Upper lobe of left lung (tissue), 6 donors: ENCODE measurements at regions not wholly inside any gene's neighbourhood (a gene's known extent, or its start where the extent isn't known, plus 50 kb on each side); places are given as distances from the start of the nearest gene placed in this dataset.

Experiments used
- ATAC-seq, 2 donors: fragments of 200-7000 bp; cut with Tn5 transposase; one replicate each; pipeline ENCODE4 v1.9.1; 2022; ENCODE audit warnings: mild to moderate bottlenecking in 2 of 2, moderate library complexity in 2 of 2; ENCODE audit not compliant: low FRiP score in 2 of 2
- DNase-seq, 2 donors: peaks; one replicate each; pipeline ENCODE4 v3.0.0-alpha.2; 2019 to 2020
- H3K27ac ChIP-seq, 4 donors: fragments of 200-600 bp; sonication (generic); one replicate each; pipeline ENCODE4 v1.5.1; 2016 to 2019
- H3K27me3 ChIP-seq, 4 donors: fragments of 200-600 bp; sonication (generic); one replicate each; pipeline ENCODE4 v1.5.1; 2017 to 2019
- H3K36me3 ChIP-seq, 4 donors: fragments of 200-600 bp; sonication (generic); one replicate each; pipeline ENCODE4 v1.5.1; 2016 to 2019
- H3K4me1 ChIP-seq, 4 donors: fragments of 200-600 bp; sonication (generic); one replicate each; pipeline ENCODE4 v1.5.1; 2018 to 2019
- H3K4me3 ChIP-seq, 4 donors: fragments of 200-600 bp; sonication (generic); one replicate each; pipeline ENCODE4 v1.5.1; 2017 to 2019; ENCODE audit warnings: mild to moderate bottlenecking in 2 of 4, moderate library complexity in 1 of 4
- H3K9me3 ChIP-seq, 4 donors: fragments of 200-600 bp; sonication (generic); one replicate each; pipeline ENCODE4 v1.5.1; 2018 to 2019
- CTCF ChIP-seq, 6 experiments: fragments of 450-650 bp in 4 of 6; fragments of 200-600 bp in 2 of 6; sonication (generic) in 2 of 6; IDR thresholded peaks; one replicate each; pipeline ENCODE4 v1.5.1; 2016 to 2019; ENCODE audit warnings: antibody characterized with exemption in 6 of 6
- EP300 ChIP-seq, 4 donors: sonication (generic); formaldehyde crosslinking; IDR thresholded peaks; one replicate each; pipeline ENCODE4 v1.5.1; 2017; ENCODE audit warnings: antibody characterized with exemption in 4 of 4, control low read depth in 2 of 4
- POLR2A ChIP-seq, 4 donors: fragments of 450-650 bp; IDR thresholded peaks; one replicate each; pipeline ENCODE4 v1.5.1; 2016 to 2017; ENCODE audit warnings: antibody characterized with exemption in 4 of 4, mild to moderate bottlenecking in 2 of 4
- POLR2AphosphoS5 ChIP-seq, 2 donors: sonication (generic); formaldehyde crosslinking; IDR thresholded peaks; one replicate each; pipeline ENCODE4 v1.5.1; 2017; ENCODE audit warnings: antibody characterized with exemption in 2 of 2
- WGBS, 2 donors: methylation state at CpG; one replicate each; pipeline ENCODE4 v1.1.5; 2017 to 2018; 5-methylcytosine and 5-hydroxymethylcytosine counted together
- donor health status: DM: no; HTN: no; CAD: no; lungs with moderate emphysema.
- donor health status: DM: no; HTN: yes; CAD: no; lungs with severe emphysema.

GRCh38 chrX:10743476-10743875 lies 123.1 kb upstream of the MID1 start:
- Histone ChIP-seq H3K4me3 (no peak overlapping the region), H3K4me1 (no peaks in the 10 kb centered on the region), H3K27ac (no peak overlapping the region), H3K36me3 (no peaks in the 10 kb centered on the region), H3K27me3 (no peaks in the 10 kb centered on the region), H3K9me3 (no peaks in the 10 kb centered on the region)
- TF ChIP-seq CTCF (IDR thresholded peaks at IDR 0.05) = no peak
- no peak for TF ChIP-seq EP300 (IDR thresholded peaks at IDR 0.05)
- TF ChIP-seq POLR2AphosphoS5 (IDR thresholded peaks at IDR 0.05) = no peak
- TF ChIP-seq POLR2A (IDR thresholded peaks at IDR 0.05) = no peak
- ATAC-seq = no peak
- DNase-seq = no peak
- WGBS, 2 donors = 90 to 93% methylated on average over 2 of the region's 2 CpGs

GRCh38 chrX:10744007-10744406 lies 123.6 kb upstream of the MID1 start:
- H3K9me3 ChIP-seq = no peaks in the 10 kb centered on the region
- no peak for DNase-seq
- H3K27me3 ChIP-seq = no peaks in the 10 kb centered on the region
- 74% methylated on average over 2 of the region's 2 CpGs for WGBS, 2 donors
- ATAC-seq = no peak
- TF ChIP-seq CTCF (IDR thresholded peaks at IDR 0.05) (no peak), POLR2AphosphoS5 (IDR thresholded peaks at IDR 0.05) (no peak), EP300 (IDR thresholded peaks at IDR 0.05) (no peak), POLR2A (IDR thresholded peaks at IDR 0.05) (no peak)
- H3K4me1 ChIP-seq = no peaks in the 10 kb centered on the region
- H3K4me3 ChIP-seq = no peak overlapping the region
- H3K27ac ChIP-seq = no peak overlapping the region
- H3K36me3 ChIP-seq = no peaks in the 10 kb centered on the region

- Histone ChIP-seq H3K27ac (no peak overlapping the region), H3K4me1 (no peaks in the 10 kb centered on the region), H3K9me3 (no peaks in the 10 kb centered on the region), H3K27me3 (no peaks in the 10 kb centered on the region), H3K4me3 (no peak overlapping the region), H3K36me3 (no peaks in the 10 kb centered on the region)
- 50% methylated on average over 1 of the region's 1 CpG; no CpG with 5 or more reads in 1 of the 2 donors for WGBS, 2 donors
- ATAC-seq (no peak), DNase-seq (no peak)
- TF ChIP-seq EP300 (IDR thresholded peaks at IDR 0.05) (no peak), POLR2A (IDR thresholded peaks at IDR 0.05) (no peak), POLR2AphosphoS5 (IDR thresholded peaks at IDR 0.05) (no peak), CTCF (IDR thresholded peaks at IDR 0.05) (no peak)
These were observed 127.6 kb upstream of the MID1 start for GRCh38 chrX:10747975-10748374.

- no peaks in the 10 kb centered on the region for H3K4me1 ChIP-seq
- H3K36me3 ChIP-seq = no peaks in the 10 kb centered on the region
- peak in 1 of 2 donors; percentile 78 for ATAC-seq
- WGBS, 2 donors = 56 to 100% methylated on average over 2 to 3 of the region's 3 CpGs
- TF ChIP-seq POLR2AphosphoS5 (IDR thresholded peaks at IDR 0.05) (no peak), EP300 (IDR thresholded peaks at IDR 0.05) (no peak), CTCF (IDR thresholded peaks at IDR 0.05) (no peak), POLR2A (IDR thresholded peaks at IDR 0.05) (no peak)
- no peak overlapping the region for H3K4me3 ChIP-seq
- H3K9me3 ChIP-seq = no peaks in the 10 kb centered on the region
- no peak overlapping the region for H3K27ac ChIP-seq
- no peaks in the 10 kb centered on the region for H3K27me3 ChIP-seq
- DNase-seq = no peak
These were observed 128.7 kb upstream of the MID1 start for GRCh38 chrX:10749113-10749512.

- Histone ChIP-seq H3K9me3 (no peaks in the 10 kb centered on the region), H3K36me3 (no peaks in the 10 kb centered on the region), H3K27me3 (no peaks in the 10 kb centered on the region), H3K4me3 (no peak overlapping the region), H3K27ac (no peak overlapping the region), H3K4me1 (no peaks in the 10 kb centered on the region)
- ATAC-seq (no peak), DNase-seq (no peak)
- 68 to 90% methylated on average over 7 of the region's 7 CpGs for WGBS, 2 donors
- no peak for TF ChIP-seq POLR2AphosphoS5 (IDR thresholded peaks at IDR 0.05)
- no peak for TF ChIP-seq CTCF (IDR thresholded peaks at IDR 0.05)
- TF ChIP-seq EP300 (IDR thresholded peaks at IDR 0.05) = no peak
- TF ChIP-seq POLR2A (IDR thresholded peaks at IDR 0.05) = no peak
These were observed 130.2 kb upstream of the MID1 start for GRCh38 chrX:10750581-10750980.
